ENCODE measurements at regions not wholly inside any gene's neighbourhood (a gene's known extent, or its start where the extent isn't known, plus 50 kb on each side); places are given as distances from the start of the nearest gene placed in this dataset.

DNA sequence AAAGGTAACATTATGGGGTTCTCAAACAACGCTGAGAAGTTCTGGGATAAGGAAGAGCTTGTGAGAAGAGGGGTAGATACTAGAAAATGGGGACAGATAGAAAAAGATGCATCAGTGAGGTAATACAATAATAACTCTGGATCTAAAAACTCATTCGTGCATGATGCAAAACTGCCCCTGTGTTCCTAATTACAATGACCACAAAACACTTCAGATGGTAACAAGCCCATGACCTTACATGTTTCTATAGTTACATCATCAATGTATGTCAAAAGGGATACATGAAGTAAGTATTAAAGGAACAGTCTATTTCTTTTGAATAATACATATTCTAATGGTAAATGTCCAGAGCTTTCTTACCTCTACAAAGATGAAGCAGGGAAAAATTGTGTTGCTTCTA, 110.6 kb upstream of the PLPPR5 start:
- H3K4me1 ChIP-seq (ENCODE audit: control insufficient read depth, insufficient read depth, low read length, unreplicated experiment): no peaks in the 10 kb centered on the region
- H3K4me3 ChIP-seq (ENCODE audit: low read depth, low read length): no peak overlapping the region
- 0 out of 2 replicates have a peak, but pooled peaks cover 6% of the 10 kb centered on the region for H3K27me3 ChIP-seq (ENCODE audit: insufficient read depth, low read length)
- no peaks in the 10 kb centered on the region for H3K36me3 ChIP-seq (ENCODE audit: insufficient read depth, low read length)
- no peak overlapping the region for H2AFZ ChIP-seq (ENCODE audit: low read length, unreplicated experiment)
- no peak overlapping the region for H3K27ac ChIP-seq (ENCODE audit: low read depth, low read length)
- no peaks in the 10 kb centered on the region for H3K79me2 ChIP-seq (ENCODE audit: control insufficient read depth, insufficient read depth, low read length, unreplicated experiment)

- Histone ChIP-seq H3K4me3 (ENCODE audit: low read depth, low read length) (no peak overlapping the region), H3K27ac (ENCODE audit: low read depth, low read length) (no peak overlapping the region), H3K36me3 (ENCODE audit: insufficient read depth, low read length) (no peaks in the 10 kb centered on the region), H2AFZ (ENCODE audit: low read length, unreplicated experiment) (no peak overlapping the region), H3K27me3 (ENCODE audit: insufficient read depth, low read length) (0 out of 2 replicates have a peak, but pooled peaks cover 6% of the 10 kb centered on the region), H3K4me1 (ENCODE audit: control insufficient read depth, insufficient read depth, low read length, unreplicated experiment) (no peaks in the 10 kb centered on the region), H3K79me2 (ENCODE audit: control insufficient read depth, insufficient read depth, low read length, unreplicated experiment) (no peaks in the 10 kb centered on the region)
Observed at GRCh38 chr1:99119188-99119587, 114.5 kb upstream of the PLPPR5 start.

GRCh38 chr1:99122039-99122438, 117.4 kb upstream of the PLPPR5 start:
- Histone ChIP-seq H3K27ac (ENCODE audit: low read depth, low read length) (no peak overlapping the region), H3K79me2 (ENCODE audit: control insufficient read depth, insufficient read depth, low read length, unreplicated experiment) (no peaks in the 10 kb centered on the region), H3K27me3 (ENCODE audit: insufficient read depth, low read length) (no peaks in the 10 kb centered on the region), H3K4me1 (ENCODE audit: control insufficient read depth, insufficient read depth, low read length, unreplicated experiment) (no peaks in the 10 kb centered on the region), H3K36me3 (ENCODE audit: insufficient read depth, low read length) (no peaks in the 10 kb centered on the region), H3K4me3 (ENCODE audit: low read depth, low read length) (no peak overlapping the region), H2AFZ (ENCODE audit: low read length, unreplicated experiment) (no peak overlapping the region)

DNA sequence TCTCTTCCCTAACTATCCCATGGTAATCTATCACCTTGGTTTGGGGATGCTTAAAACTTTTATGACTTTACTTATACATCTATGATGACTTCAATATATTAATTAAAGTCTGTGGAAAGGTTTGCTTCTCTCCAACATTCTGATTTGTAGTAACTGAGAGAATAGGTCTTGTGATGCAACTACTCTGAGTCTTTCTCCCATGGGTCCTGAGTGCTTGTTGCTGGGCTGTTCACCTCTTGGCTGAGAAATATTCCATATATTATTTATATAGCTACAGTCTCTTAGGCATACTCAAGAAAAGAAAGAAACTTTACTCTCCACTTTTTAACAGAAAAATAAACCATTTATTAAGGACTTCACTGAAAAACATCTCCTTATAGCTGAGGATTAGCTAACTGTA, 119.3 kb upstream of the PLPPR5 start:
- Histone ChIP-seq H3K4me1 (ENCODE audit: control insufficient read depth, insufficient read depth, low read length, unreplicated experiment) (no peaks in the 10 kb centered on the region), H3K36me3 (ENCODE audit: insufficient read depth, low read length) (no peaks in the 10 kb centered on the region), H3K27ac (ENCODE audit: low read depth, low read length) (no peak overlapping the region), H3K4me3 (ENCODE audit: low read depth, low read length) (no peak overlapping the region), H3K27me3 (ENCODE audit: insufficient read depth, low read length) (no peaks in the 10 kb centered on the region), H3K79me2 (ENCODE audit: control insufficient read depth, insufficient read depth, low read length, unreplicated experiment) (no peaks in the 10 kb centered on the region), H2AFZ (ENCODE audit: low read length, unreplicated experiment) (no peak overlapping the region)

GRCh38 chr1:99131546-99131945, 126.9 kb upstream of the PLPPR5 start:
- Histone ChIP-seq H2AFZ (ENCODE audit: low read length, unreplicated experiment) (no peak overlapping the region), H3K4me3 (ENCODE audit: low read depth, low read length) (no peak overlapping the region), H3K27ac (ENCODE audit: low read depth, low read length) (no peak overlapping the region), H3K36me3 (ENCODE audit: insufficient read depth, low read length) (no peaks in the 10 kb centered on the region), H3K27me3 (ENCODE audit: insufficient read depth, low read length) (peaks cover 3% of the 10 kb centered on the region; the same call in 1 of the 2 replicates), H3K79me2 (ENCODE audit: control insufficient read depth, insufficient read depth, low read length, unreplicated experiment) (no peaks in the 10 kb centered on the region), H3K4me1 (ENCODE audit: control insufficient read depth, insufficient read depth, low read length, unreplicated experiment) (no peaks in the 10 kb centered on the region)

GRCh38 chr1:99133756-99134500, 129.3 kb upstream of the PLPPR5 start:
- Histone ChIP-seq H3K27ac (ENCODE audit: low read depth, low read length) (no peak overlapping the region), H3K4me1 (ENCODE audit: control insufficient read depth, insufficient read depth, low read length, unreplicated experiment) (no peaks in the 10 kb centered on the region), H3K27me3 (ENCODE audit: insufficient read depth, low read length) (peaks cover 3% of the 10 kb centered on the region; the same call in 1 of the 2 replicates)

GRCh38 chr1:99137554-99138206, 126.6 kb upstream of the PLPPR4 start:
- Histone ChIP-seq H3K27me3 (ENCODE audit: insufficient read depth, low read length) (no peaks in the 10 kb centered on the region), H3K27ac (ENCODE audit: low read depth, low read length) (no peak overlapping the region), H3K4me1 (ENCODE audit: control insufficient read depth, insufficient read depth, low read length, unreplicated experiment) (no peaks in the 10 kb centered on the region), H2AFZ (ENCODE audit: low read length, unreplicated experiment) (no peak overlapping the region), H3K36me3 (ENCODE audit: insufficient read depth, low read length) (no peaks in the 10 kb centered on the region), H3K79me2 (ENCODE audit: control insufficient read depth, insufficient read depth, low read length, unreplicated experiment) (no peaks in the 10 kb centered on the region), H3K4me3 (ENCODE audit: low read depth, low read length) (no peak overlapping the region)

More at GRCh38 chr1:99133756-99134500, 129.3 kb upstream of the PLPPR5 start:
- Histone ChIP-seq H3K36me3 (ENCODE audit: insufficient read depth, low read length) (no peaks in the 10 kb centered on the region), H3K4me3 (ENCODE audit: low read depth, low read length) (no peak overlapping the region), H3K79me2 (ENCODE audit: control insufficient read depth, insufficient read depth, low read length, unreplicated experiment) (no peaks in the 10 kb centered on the region), H2AFZ (ENCODE audit: low read length, unreplicated experiment) (no peak overlapping the region)

- Histone ChIP-seq H3K79me2 (ENCODE audit: control insufficient read depth, insufficient read depth, low read length, unreplicated experiment) (no peaks in the 10 kb centered on the region), H3K4me3 (ENCODE audit: low read depth, low read length) (no peak overlapping the region), H3K27ac (ENCODE audit: low read depth, low read length) (no peak overlapping the region), H3K27me3 (ENCODE audit: insufficient read depth, low read length) (peaks cover 12% of the 10 kb centered on the region), H3K4me1 (ENCODE audit: control insufficient read depth, insufficient read depth, low read length, unreplicated experiment) (no peaks in the 10 kb centered on the region), H2AFZ (ENCODE audit: low read length, unreplicated experiment) (no peak overlapping the region), H3K36me3 (ENCODE audit: insufficient read depth, low read length) (no peaks in the 10 kb centered on the region)
Observed at GRCh38 chr1:99139876-99140275, 124.4 kb upstream of the PLPPR4 start.

GRCh38 chr1:99146129-99146848, 118.0 kb upstream of the PLPPR4 start:
- Histone ChIP-seq H3K4me1 (ENCODE audit: control insufficient read depth, insufficient read depth, low read length, unreplicated experiment) (no peaks in the 10 kb centered on the region), H3K4me3 (ENCODE audit: low read depth, low read length) (no peak overlapping the region), H3K79me2 (ENCODE audit: control insufficient read depth, insufficient read depth, low read length, unreplicated experiment) (no peaks in the 10 kb centered on the region), H3K27ac (ENCODE audit: low read depth, low read length) (no peak overlapping the region), H3K36me3 (ENCODE audit: insufficient read depth, low read length) (no peaks in the 10 kb centered on the region), H2AFZ (ENCODE audit: low read length, unreplicated experiment) (no peak overlapping the region), H3K27me3 (ENCODE audit: insufficient read depth, low read length) (peaks cover 40% of the 10 kb centered on the region)

- Histone ChIP-seq H3K27me3 (ENCODE audit: insufficient read depth, low read length) (peaks cover 33% of the 10 kb centered on the region), H3K4me3 (ENCODE audit: low read depth, low read length) (no peak overlapping the region), H3K27ac (ENCODE audit: low read depth, low read length) (no peak overlapping the region), H3K4me1 (ENCODE audit: control insufficient read depth, insufficient read depth, low read length, unreplicated experiment) (no peaks in the 10 kb centered on the region), H3K79me2 (ENCODE audit: control insufficient read depth, insufficient read depth, low read length, unreplicated experiment) (no peaks in the 10 kb centered on the region), H2AFZ (ENCODE audit: low read length, unreplicated experiment) (no peak overlapping the region), H3K36me3 (ENCODE audit: insufficient read depth, low read length) (no peaks in the 10 kb centered on the region)
Observed at GRCh38 chr1:99149952-99150351, 114.3 kb upstream of the PLPPR4 start.

Data from ACC112 (cell line).